ENCODE measurements at regions not wholly inside any gene's neighbourhood (a gene's known extent, or its start where the extent isn't known, plus 50 kb on each side); places are given as distances from the start of the nearest gene placed in this dataset.

DNA sequence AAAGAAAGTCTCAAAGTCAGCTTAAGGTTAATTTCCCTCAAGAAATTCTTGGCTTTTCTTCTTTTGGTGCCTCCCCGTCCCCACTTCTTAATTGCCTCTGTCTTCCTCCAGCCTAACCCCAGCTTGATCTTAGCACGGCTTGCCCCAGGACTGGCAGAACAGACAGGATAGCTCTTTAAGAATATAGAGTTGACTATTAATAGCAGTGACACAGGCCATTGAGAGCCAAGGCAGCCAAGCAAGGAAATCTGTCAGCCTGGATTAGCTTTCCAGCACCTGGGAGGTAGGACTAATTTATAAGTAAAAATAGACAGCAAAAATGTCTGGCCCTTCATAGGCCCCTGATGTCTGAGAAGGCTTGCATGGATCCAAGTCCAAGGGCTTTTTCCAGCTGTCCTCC lies 384.6 kb upstream of the SLC30A5 start:
- no peak for DNase-seq (ENCODE audit: low read depth)

DNA sequence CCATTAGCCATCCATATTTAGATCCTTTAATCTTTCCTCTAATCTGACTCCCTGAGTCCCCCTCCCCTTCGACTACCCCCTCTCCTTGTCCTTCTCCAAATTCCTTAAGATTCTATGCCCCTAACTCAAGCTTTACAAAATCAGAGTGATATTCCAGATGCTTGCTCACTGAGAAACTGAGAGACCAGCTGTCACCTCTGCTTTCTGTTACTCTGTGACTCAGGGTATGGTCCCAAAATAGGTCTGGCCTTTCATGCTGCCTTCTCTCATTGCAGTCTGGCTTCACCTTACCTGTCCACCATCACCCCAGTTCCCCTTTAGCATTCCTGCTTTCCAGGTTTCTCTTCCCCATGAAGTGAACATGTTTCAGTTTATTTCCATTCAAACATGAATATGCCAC lies 383.3 kb upstream of the SLC30A5 start:
- DNase-seq (ENCODE audit: low read depth) = no peak

DNA sequence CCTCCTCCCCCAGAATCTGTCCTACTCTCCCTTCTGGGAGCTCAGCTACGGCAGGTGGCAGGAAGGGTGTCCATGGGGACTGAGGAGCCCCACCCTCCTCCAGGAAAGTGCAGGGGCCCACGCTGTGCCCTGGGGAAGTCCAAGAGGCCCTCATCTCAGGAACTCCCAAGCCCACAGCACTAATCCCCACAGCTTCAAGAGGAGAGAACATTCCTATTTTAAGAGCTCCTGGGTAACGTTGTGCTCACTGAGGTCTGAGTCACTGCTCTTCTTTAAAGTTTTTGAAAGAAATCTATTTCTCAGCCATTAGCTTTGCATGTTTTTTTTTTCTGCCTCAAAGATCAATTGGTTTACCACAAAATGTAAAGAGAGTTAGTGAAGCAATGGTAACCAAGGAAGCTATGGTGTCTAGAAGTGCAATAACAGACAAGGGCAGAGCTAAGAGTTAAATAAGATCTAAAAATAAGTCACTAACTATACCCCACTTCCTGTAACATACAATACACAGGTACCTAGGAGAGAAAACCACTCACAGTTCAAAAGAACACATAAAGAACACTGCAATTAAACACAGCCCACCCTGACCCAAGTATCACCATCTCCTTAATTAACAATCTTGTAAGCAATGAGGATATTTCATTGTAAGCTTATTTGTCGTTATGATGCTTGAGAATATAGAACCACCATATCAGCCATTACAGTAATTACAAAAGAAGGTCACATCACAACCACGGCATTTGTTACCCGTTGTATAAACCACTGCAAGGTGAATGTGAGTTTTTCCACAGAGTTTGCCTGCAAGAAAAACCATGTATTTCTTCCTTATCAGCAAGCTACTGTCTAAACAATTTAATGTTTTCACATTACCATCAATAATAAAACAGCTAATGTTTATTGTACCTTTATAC lies 382.3 kb upstream of the SLC30A5 start:
- no peak for DNase-seq (ENCODE audit: low read depth)

DNA sequence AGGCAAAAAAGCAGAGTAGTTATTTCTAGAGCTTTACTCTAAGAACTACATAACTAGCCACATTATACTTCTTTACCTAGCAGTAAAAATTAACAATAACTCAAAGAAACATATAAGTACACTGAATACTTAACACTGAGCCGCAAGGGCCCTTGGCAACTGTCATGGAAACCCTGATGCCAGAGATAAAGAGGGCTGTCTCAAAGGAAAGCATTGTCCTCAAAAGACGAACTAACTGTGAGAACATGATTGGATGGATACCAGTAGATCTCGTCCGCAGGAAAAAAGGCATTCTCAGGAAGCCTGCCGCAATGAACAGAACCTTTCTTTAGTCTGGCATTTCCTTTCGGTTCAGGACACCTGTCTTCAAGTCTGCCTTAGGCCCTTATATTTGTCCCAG lies 379.0 kb upstream of the SLC30A5 start:
- no peak for DNase-seq (ENCODE audit: low read depth)

DNA sequence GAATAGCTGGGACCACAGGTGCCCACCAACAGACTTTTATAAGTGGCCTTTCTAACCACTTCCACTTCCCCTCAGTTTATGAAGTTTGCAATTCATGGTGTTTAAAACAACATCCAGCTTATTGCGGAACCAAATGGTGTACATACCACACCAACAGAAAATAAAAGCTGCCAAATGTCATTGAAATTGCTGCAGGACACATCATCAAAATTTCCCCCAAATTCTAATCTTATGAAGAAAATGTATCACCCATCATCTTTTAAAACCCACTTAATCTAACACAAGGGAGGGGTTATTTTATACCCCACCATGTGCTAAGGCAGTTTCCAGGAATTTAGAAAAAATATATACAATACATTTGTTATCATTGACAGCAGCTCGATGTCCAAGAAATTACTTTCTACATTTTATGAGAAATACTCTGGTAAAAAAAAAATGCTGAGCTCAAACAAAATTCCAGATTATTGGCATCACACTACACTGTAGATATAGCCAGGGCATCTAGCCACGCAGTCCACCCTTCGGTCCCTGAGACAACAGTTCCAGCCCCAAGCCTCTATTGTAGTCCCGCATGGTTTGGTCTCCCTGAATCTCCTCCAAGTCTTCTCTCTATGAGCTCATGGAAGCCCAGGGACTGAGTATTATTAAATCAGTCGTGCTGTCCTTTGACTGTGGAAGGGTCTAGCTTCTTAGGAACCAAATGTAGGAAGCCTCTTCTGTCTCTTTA lies 372.8 kb upstream of the SLC30A5 start:
- no peak for DNase-seq (ENCODE audit: low read depth)

DNA sequence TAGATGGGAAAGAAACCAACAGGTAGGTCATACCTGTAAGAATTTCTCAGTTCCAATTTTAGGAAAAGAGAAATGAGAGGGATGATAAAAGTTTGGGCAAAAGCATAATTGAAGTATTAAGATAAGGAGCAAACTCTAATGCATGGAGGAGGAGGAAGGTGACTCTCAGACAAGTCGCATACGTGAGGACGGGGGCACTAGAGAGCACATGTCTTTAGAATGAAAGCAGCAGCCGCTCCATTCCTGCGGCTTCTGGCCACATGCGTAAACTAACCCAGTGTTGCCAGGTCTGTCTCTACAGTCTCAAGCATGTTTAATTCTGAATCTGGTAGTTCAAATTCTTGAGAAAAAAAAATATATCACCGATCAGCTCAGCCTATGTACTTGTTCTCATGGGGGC lies 371.5 kb upstream of the SLC30A5 start:
- DNase-seq (ENCODE audit: low read depth) = no peak

DNA sequence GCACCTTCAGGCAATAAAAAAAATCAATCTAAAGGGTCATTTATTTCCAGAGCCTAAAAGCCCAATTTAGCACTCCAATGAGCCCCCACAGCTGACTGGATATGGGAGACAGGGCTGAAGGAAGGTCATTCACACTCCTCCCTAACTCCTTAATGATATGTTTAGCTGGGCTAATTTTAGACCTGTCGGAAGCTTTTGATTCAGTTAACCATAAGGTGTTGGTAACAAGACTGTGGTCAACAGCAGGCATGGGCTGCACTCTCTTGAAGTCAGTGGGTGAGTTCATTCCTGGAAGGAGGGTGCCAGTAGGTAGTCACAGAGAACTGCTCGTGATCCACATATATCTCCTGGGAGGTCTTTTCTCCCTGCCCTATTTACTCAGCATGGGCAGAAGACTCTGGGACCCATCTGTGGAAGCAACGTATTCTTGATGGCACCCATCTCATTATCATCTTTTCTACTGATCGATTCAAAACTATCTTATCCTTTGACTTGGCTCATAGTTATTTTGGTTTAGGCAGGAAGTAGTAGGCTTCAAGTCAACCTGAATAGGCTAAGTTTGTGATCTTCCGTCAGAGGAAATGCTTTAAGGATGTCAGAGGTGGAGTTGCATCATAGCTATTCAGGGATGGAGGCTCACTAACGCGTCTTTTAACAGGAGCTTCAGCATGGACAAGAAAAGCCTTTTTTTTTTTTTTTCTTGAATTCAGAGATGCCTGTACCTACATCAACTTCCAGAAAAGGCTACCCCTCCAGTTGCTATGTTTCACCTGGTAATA lies 367.7 kb upstream of the SLC30A5 start:
- no peak for DNase-seq (ENCODE audit: low read depth)

DNA sequence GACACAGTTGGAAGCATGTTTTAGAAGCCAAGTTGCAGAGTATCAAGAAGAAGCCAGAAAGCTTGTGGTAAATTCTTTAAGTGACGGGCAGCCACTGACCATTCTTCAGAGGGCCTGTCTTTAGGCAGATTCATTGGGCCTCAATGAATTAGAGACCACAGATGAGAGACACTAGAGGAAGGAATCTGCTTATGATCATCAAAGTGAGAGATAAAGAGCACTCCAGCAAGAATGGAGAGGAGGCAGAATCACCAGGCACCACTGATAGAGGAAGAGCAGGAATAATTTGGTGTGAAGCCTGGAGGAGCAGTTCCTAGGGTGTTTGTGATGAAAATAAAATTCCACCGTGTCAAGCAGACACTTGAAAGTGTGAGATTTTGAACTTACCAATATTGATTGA lies 365.9 kb upstream of the SLC30A5 start:
- no peak for DNase-seq (ENCODE audit: low read depth)

DNA sequence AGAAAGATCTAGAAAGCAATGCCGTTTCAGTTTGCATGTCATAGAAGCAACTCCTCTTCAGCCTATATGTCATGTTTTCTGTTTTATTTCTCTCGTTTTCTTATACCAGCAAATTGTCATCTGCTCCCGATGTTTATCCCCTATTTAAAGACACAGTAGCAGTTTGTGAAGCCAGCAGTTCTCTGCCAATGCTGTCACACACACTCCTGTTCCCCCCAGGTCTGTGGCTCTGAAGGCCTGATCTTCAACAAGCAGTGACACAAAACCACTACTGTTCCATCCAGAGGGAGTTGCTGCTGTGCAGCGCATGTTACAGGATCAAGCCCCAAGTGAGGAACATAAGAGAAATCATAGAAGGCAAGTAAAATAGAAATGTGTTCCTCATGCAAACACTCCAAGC lies 364.1 kb upstream of the SLC30A5 start:
- no peak for DNase-seq (ENCODE audit: low read depth)

DNA sequence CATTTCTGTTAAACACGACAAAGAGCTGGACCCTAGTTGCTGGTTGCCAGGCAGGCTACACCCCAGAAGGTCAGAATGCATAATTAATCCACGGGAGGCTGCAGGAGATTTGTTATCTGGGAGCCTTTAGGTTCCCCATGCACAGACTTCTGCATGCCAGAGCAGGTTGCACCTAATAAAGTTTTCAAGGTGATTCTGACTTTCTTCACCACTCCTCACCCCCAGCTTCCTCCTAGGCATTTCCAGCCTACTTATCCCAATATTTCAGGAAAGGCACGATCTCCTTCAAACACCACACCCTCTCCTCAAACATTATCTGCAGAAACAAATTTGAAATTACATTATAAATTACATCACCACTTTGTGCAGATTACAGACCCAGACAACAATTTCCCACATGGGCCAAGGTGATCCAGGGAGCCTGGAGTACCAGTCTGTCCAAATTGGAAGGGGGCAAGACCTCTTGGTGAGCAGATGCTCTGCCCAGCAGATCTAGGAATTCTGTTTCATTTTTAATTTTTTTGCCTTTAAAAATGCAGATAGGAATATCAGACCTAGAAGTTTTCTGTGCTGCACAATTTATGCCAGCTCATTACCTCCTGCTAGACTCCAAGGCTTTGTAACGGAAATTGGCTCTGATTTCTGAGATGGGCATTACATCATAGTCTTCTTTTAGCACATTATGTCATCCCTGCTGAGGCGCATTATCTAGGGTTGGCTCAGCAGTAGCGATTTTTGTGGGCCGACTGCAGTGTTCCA lies 363.4 kb upstream of the SLC30A5 start:
- DNase-seq (ENCODE audit: low read depth) = no peak

DNA sequence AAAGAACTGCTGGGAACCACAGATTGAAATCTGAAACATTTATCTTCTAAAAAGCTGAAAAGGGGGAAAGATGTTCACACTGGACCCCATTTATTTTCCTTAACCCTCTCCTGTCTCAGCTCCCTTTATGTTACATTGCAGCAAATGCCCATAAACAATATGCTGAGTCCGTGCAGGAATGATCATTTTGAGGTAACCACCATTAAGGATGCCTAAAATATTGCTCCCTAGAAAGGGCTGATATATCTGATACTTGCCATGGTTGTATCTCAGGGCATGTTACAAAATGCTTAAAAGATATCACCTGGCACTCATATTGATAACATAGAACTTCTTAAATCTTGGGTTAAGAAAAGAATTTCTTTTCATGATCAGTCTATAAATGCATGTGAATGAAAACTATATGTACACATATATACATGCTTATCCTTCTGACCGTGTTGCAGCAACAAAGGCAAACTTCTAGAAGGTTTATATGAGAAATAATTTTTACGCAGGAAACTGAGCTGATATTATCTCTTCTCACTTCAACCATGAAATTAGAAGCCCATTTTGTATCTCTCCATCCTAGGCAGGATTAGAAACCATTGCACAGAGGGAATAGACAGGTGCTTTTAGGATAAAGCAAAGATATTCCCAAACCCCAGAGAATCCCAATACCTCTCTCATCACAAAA lies 362.7 kb upstream of the SLC30A5 start:
- no peak for DNase-seq (ENCODE audit: low read depth)

DNA sequence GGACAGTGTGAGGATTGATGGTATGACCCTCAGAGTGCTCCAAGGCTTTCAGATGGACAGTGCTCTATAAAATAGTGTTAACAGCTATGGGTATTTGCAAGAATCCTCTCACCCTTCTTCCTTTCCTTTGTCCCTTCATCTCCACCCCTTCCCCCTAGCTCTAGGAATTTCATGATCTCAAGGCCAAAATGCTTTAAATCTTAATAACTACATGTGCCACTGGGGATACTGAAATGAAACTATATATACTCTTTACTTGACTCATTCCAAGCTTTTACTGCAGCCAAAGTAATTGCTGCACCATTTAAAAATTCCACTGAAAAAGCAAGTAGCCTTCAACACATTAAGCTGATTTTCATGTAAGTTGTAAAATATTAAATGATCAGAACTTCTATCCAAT lies 361.6 kb upstream of the SLC30A5 start:
- no peak for DNase-seq (ENCODE audit: low read depth)

DNA sequence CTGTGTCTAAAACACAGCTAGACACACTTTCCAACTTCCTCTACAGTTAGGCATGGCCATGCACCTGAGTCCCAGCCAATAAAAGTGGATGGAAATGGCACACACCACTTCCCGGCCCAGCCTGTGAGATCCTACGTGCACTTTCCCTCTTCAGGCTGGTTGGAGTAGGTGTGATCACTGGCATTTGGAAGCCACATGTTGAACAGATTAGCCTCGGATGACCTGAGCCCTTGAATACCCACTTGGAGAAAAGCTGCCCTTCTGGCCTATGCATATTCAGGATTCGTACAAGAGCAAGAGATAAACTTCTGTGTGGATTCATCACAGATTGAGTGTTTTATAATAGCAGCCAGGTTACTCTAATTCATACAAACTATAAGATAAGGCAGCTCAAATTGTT lies 359.0 kb upstream of the SLC30A5 start:
- no peak for DNase-seq (ENCODE audit: low read depth)

DNA sequence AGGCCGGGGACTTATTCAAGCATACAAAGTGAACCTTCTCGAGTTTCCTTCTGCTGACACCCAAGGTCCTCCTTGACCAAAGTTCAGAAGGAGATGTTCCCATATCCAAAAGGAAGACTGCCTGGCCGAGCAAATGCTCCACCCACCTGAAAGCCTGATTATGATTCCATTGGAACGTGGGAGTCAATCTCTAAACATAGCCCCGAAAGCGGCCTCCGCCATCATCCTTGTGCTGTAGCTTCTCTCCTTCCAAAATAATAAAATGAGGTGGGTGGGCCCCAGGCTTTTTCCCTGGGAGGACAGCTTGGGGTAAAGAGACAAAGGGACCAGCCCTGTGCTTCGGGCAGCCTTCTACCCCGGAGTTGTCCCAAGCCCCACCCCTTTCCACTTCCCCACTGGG lies 355.6 kb upstream of the SLC30A5 start:
- no peak for DNase-seq (ENCODE audit: low read depth)

DNA sequence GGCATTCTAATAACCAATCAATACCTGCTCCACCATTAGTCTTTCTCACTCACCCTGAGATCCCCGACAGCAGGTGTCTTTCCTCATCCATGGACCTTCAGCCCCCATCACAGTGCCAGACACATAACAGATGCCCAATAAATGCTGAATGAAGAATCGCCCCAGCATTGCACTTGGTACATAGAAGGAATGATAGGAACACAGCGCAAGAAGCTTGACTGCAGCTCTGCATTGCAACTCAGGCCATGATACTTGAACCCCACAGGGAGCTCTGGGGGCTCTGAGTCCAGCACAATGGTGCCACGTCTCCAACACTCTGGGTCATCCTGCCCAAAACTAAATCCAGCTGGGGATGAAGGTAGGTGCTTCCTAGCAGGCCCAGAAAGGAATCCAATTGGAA lies 355.0 kb upstream of the SLC30A5 start:
- DNase-seq (ENCODE audit: low read depth) = no peak

DNA sequence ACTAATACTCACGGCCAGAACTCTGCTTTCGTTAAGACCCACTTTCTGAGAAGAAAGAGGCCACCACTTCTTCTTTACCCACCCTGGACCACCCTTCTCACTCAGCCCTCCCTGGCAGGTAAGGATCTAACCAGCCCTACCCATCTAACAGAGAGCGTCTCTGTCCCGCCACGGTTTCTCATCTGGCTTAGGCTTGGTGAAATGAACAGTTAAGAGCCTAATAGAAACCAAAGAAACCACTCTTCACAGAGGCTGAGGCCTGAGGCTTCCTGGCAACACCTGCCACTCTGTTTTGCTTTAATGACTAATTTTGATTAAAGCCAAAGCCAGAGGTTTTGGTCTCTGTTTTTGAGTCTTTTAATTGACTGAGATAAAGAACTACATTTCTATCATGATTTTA lies 354.1 kb upstream of the SLC30A5 start:
- DNase-seq (ENCODE audit: low read depth) = no peak

DNA sequence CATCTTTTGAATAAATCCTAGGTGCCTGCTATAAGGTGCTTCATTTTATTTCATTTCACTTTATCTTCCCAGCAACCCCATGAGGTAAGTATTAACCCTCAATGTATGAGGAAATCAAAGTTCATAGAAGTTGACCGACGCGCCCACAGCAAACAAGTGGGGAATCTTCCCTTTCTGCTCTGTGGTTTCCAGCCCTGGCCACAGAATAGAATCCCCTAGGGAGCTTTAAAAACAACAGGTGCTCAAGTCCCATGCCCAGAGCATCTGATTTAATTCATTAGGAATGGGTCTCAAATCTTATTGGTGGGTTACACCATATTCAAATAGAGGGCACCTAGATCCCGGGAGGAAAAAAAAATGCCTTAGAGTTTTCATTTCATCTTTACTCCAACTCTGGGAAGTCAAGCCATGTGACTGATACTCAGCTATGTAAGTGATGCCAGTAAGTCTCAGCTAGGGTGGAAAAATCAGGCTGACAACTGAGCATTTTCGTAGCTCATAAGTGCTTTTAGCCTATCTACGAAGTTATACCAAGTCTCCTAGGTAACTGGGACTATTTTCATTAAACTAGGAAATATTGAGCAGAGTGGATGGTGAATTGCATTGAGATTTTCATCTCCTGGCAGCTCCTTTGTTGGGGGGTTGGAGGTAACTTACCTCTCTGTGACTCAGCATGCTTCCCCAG lies 353.4 kb upstream of the SLC30A5 start:
- DNase-seq (ENCODE audit: low read depth) = no peak

DNA sequence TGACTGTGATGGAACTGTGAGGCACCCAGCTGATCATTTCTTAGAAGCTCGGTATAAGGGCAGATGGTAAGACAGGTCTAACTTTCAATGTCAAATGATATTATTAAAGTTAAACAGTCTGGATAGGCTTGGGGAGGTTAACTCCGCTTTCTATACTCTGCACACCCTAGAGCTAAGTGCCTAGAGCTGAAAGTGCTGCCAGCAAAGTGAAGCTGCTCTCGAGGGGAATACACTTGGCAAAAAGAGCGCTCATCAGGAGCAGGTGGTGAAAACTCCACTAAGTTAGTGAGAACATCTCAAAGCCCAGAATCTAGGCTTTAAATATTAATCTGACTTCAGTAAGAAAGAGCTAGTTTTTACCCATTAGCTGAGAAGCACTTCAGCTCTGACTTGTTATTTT lies 349.6 kb upstream of the SLC30A5 start:
- no peak for DNase-seq (ENCODE audit: low read depth)

DNA sequence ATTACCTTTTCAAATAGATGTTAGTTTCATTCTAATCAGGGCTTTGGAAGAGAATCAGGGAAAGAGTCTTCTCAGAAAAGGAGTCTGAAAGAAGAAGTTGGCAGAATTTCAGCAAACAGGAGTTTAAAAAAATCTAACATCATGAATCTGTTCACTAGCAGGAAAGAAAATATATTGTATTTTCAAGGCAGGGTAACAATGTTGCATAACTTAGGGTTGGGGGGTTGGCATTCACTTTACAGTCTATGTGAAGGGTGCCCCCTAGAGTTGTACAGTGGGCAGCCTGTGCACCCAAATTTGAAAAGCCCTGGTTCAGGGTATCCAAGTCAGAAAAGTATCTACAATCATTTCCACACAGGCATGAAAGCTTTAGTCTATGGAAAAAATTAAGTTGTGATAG lies 348.4 kb upstream of the SLC30A5 start:
- no peak for DNase-seq (ENCODE audit: low read depth)

DNA sequence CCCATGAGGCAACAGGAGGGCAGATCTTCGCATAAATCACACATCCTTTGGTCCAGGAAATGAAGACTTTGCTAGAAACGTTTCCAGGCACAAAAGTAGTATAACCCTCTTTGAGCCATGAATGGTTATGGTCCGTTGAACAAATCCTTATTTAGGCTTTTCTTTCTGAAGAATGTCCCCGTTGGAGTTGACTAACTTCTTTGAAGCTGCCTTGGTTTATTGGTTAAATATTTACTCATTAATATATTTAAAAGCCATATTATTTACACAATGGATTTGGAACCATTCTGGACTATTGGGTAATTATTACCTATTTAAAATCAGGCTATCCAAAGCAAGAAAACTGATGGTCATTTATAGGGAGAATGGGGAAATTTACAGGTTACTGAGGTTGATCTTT lies 347.6 kb upstream of the SLC30A5 start:
- DNase-seq (ENCODE audit: low read depth) = no peak
